Ovary (tissue), 7 donors: ENCODE measurements at regions not wholly inside any gene's neighbourhood (a gene's known extent, or its start where the extent isn't known, plus 50 kb on each side); places are given as distances from the start of the nearest gene placed in this dataset.
A peak's percentile ranks its signal among the peaks of the same experiment; 100 is the strongest.

Experiments
- DNase-seq, 5 donors: peaks; one replicate each; pipeline ENCODE4 v3.0.0-alpha.2; 2019 to 2020
- H3K27ac ChIP-seq, 2 donors: fragments of 200-600 bp; one replicate each; pipeline versions ENCODE4 v1.5.1 to v1.8.0; 2019 to 2022
- H3K27me3 ChIP-seq: fragments of 200-600 bp; one replicate; pipeline ENCODE4 v1.8.0; 2022
- H3K36me3 ChIP-seq: fragments of 200-600 bp; sonication (generic); one replicate; pipeline ENCODE4 v1.5.1; 2019
- H3K4me1 ChIP-seq: one replicate; pipeline ENCODE4 v1.8.1; 2013; ENCODE audit warnings: mild to moderate bottlenecking, moderate library complexity; ENCODE audit not compliant: insufficient read depth
- H3K4me3 ChIP-seq: fragments of 200-600 bp; sonication (generic); one replicate; pipeline ENCODE4 v1.5.1; 2017
- H3K9me3 ChIP-seq, 2 donors: fragments of 200-600 bp in 1 of 2; sonication (generic) in 1 of 2; one replicate each; pipeline versions ENCODE4 v1.5.1 to v1.8.1; 2013 to 2019; ENCODE audit warnings: mild to moderate bottlenecking in 1 of 2, moderate library complexity in 1 of 2
- CTCF ChIP-seq, 3 donors: fragments of 450-650 bp in 2 of 3; fragments of 200-600 bp in 1 of 3; IDR thresholded peaks; one replicate each; pipeline versions ENCODE4 v1.5.1 to v1.8.0; 2016 to 2022; ENCODE audit warnings: antibody characterized with exemption in 3 of 3, mild to moderate bottlenecking in 1 of 3
- EP300 ChIP-seq: sonication (generic); formaldehyde crosslinking; IDR thresholded peaks from one replicate; pipeline ENCODE4 v1.6.1; 2017; ENCODE audit warnings: antibody characterized with exemption
- POLR2A ChIP-seq: fragments of 450-650 bp; IDR thresholded peaks from one replicate; pipeline ENCODE4 v1.6.1; 2017; ENCODE audit warnings: antibody characterized with exemption, mild to moderate bottlenecking, moderate library complexity
- WGBS, 3 donors: extraction: QIAGEN DNeasy Blood & Tissue Kit in 1 of 3; methylation state at CpG; one replicate each; pipeline versions ENCODE4 v1.1.5 to v1.1.7; 2013 to 2017; 5-methylcytosine and 5-hydroxymethylcytosine counted together
- intact Hi-C, 4 donors: fragments of 100-400 bp; cut with DNase I; formaldehyde crosslinking; loops; one replicate each; pipeline versions ENCODE4 v1.11.0 to v1.15.1; 2022 to 2023
- donor health status: DM: no; HTN: no; CAD: no; lungs with moderate emphysema.
- donor health status: DM: no; HTN: no; CAD: no.
- donor health status: Bipolar disorder and iron deficiency.
- donor health status: DM: no; HTN: no; CAD: no.
- donor health status: DM: yes; HTN: yes; CAD: no.

GRCh38 chr20:63093966-63094766 is 87.4 kb upstream of the BHLHE23 start:
- peak in 3 of 5 donors; percentile 4 to 21 (median 6) for DNase-seq
- intact Hi-C loops: no loop called here

GRCh38 chr20:63092660-63093215 is 86.0 kb upstream of the BHLHE23 start:
- no peaks in the 10 kb centered on the region for H3K36me3 ChIP-seq
- no peak overlapping the region for H3K4me3 ChIP-seq
- DNase-seq: peak in 2 of 5 donors; percentile 4 to 12
- no peaks in the 10 kb centered on the region for H3K27me3 ChIP-seq
- intact Hi-C loops: no loop called here
- H3K9me3 ChIP-seq: no peaks in the 10 kb centered on the region
- TF ChIP-seq CTCF (IDR thresholded peaks at IDR 0.05) (no peak), POLR2A (no peak), EP300 (no peak)
- 60 to 71% (median 67%) methylated on average over 25 of the region's 25 CpGs for WGBS, 3 donors
- no peak overlapping the region for H3K27ac ChIP-seq
- H3K4me1 ChIP-seq: no peaks in the 10 kb centered on the region

More at GRCh38 chr20:63093966-63094766, 87.4 kb upstream of the BHLHE23 start:
- no peaks in the 10 kb centered on the region for H3K36me3 ChIP-seq
- no peak overlapping the region for H3K27ac ChIP-seq
- no peaks in the 10 kb centered on the region for H3K4me1 ChIP-seq
- H3K4me3 ChIP-seq: no peak overlapping the region
- no peaks in the 10 kb centered on the region for H3K27me3 ChIP-seq
- TF ChIP-seq POLR2A (no peak), EP300 (no peak), CTCF (IDR thresholded peaks at IDR 0.05) (no peak)
- no peaks in the 10 kb centered on the region for H3K9me3 ChIP-seq
- 53 to 64% (median 59%) methylated on average over 17 to 23 of the region's 37 CpGs for WGBS, 3 donors

- TF ChIP-seq EP300: no peak
- no peak for TF ChIP-seq POLR2A
- no peak for TF ChIP-seq CTCF (IDR thresholded peaks at IDR 0.05)
- 72 to 73% (median 72%) methylated on average over 29 to 31 of the region's 31 CpGs for WGBS, 3 donors
- intact Hi-C loops: no loop called here
- Histone ChIP-seq H3K9me3 (no peaks in the 10 kb centered on the region), H3K4me1 (no peaks in the 10 kb centered on the region), H3K27ac (no peak overlapping the region), H3K27me3 (no peaks in the 10 kb centered on the region), H3K36me3 (no peaks in the 10 kb centered on the region), H3K4me3 (no peak overlapping the region)
- peak in 2 of 5 donors; percentile 5 to 15 for DNase-seq
These were observed 85.3 kb upstream of the BHLHE23 start for GRCh38 chr20:63091901-63092659.

- Histone ChIP-seq H3K4me3 (no peak overlapping the region), H3K27ac (no peak overlapping the region), H3K36me3 (no peaks in the 10 kb centered on the region), H3K4me1 (no peaks in the 10 kb centered on the region), H3K9me3 (no peaks in the 10 kb centered on the region), H3K27me3 (no peaks in the 10 kb centered on the region)
- peak in 2 of 5 donors; percentile 4 to 25 for DNase-seq
- WGBS, 3 donors: 65 to 74% (median 71%) methylated on average over 29 to 30 of the region's 30 CpGs
- TF ChIP-seq CTCF (IDR thresholded peaks at IDR 0.05) (no peak), POLR2A (no peak)
- intact Hi-C loops: no loop called here
These were observed 84.2 kb upstream of the BHLHE23 start for GRCh38 chr20:63090682-63091571.
